Mucosa of stomach (tissue), 1 donor: ENCODE measurements at regions not wholly inside any gene's neighbourhood (a gene's known extent, or its start where the extent isn't known, plus 50 kb on each side); places are given as distances from the start of the nearest gene placed in this dataset.

Experiments
- H3K27me3 ChIP-seq: one replicate; pipeline ENCODE4 v1.7.0; 2013; ENCODE audit warnings: mild to moderate bottlenecking, low read length; ENCODE audit not compliant: control insufficient read depth, insufficient read depth
- H3K36me3 ChIP-seq: one replicate; pipeline ENCODE4 v1.7.0; 2013; ENCODE audit warnings: low read length; ENCODE audit not compliant: control insufficient read depth, insufficient read depth
- H3K4me1 ChIP-seq: one replicate; pipeline ENCODE4 v1.7.0; 2013; ENCODE audit warnings: mild to moderate bottlenecking, low read length; ENCODE audit not compliant: control insufficient read depth, insufficient read depth
- H3K4me3 ChIP-seq: one replicate; pipeline ENCODE4 v1.7.0; 2013; ENCODE audit warnings: low read length
- H3K9ac ChIP-seq: one replicate; pipeline ENCODE4 v1.7.0; 2013; ENCODE audit warnings: mild to moderate bottlenecking, low read length, moderate library complexity
- H3K9me3 ChIP-seq: one replicate; pipeline ENCODE4 v1.7.0; 2013; ENCODE audit warnings: mild to moderate bottlenecking, low read length, moderate library complexity; ENCODE audit not compliant: control insufficient read depth
- donor health status: Pancreatic carcinoma.

DNA sequence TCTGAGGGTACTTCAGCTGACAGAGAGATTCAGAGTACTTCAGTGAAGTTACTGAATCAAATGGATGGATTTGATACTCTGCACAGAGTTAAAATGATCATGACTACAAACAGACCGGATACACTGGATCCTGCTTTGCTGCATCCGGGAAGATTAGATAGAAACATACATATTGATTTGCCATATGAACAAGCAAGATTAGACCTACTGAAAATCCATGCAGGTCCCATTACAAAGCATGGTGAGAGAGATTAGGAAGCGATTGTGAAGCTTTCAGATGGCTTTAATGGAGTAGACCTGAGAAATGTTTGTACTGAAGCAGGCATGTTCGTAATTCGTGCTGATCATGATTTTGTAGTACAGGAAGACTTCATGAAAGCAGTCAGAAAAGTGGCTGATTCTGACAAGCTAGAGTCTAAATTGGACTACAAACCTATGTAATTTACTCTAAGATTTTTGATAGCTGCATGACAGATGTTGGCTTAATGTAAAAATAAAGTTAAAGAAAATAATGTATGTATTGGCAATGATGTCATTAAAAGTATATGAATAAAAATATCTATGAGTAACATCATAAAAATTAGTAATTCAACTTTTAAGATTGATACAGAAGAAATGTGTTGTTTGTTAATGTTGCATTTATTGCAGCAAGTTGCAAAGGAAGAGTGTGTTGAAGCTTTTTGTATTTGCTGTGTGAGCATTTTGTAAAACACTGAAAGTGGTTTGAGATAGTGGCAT, 136.1 kb upstream of the RAP1B start:
- H3K4me3 ChIP-seq, result no peak overlapping the region
- no peaks in the 10 kb centered on the region for H3K9me3 ChIP-seq
- no peak overlapping the region for H3K9ac ChIP-seq
- peaks cover 4% of the 10 kb centered on the region for H3K4me1 ChIP-seq
- no peaks in the 10 kb centered on the region for H3K36me3 ChIP-seq
- no peaks in the 10 kb centered on the region for H3K27me3 ChIP-seq

DNA sequence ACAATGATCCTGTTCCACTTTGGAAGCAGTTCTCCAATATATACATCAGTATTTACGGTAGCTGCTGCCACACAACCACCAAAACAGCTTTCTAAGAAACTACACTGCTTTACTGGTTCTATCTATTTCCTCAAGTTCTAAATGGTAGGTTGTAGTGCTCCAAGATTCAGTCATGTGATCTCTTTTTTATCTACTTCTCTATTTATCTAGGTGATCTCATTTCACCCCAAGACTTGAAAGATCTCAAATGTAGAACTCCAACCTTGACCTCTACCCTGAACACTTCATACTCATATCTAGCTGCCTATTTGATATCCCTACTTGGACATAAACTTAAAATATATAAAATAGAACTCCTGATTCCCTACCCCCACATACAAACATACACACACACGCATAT, 133.9 kb upstream of the RAP1B start:
- Histone ChIP-seq H3K9me3 (no peaks in the 10 kb centered on the region), H3K4me1 (peaks cover 4% of the 10 kb centered on the region), H3K9ac (no peak overlapping the region), H3K4me3 (no peak overlapping the region), H3K27me3 (no peaks in the 10 kb centered on the region), H3K36me3 (no peaks in the 10 kb centered on the region)

DNA sequence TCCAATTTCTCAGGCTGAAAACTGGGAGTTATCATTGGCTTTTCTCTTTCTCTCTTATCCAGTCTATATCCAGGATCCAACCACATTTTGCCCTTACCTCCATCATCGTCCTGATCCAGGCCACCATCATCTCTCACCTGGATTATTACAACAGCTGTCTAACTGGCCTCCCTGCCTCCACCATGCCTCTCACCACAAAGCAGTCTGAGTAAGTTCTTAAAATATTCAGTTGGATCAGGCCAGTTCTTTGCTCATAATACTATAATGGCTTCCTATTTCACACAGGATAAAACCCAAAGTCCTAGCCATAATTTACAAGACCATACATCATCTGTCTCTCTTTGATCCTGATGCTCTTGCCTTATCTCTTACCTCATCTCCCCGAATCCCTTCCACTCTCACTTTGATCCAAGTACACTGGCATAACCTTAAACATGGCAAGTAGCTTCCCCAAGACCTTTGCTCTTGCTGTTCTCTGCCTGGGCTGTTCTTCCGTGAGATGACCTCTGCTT, 133.4 kb upstream of the RAP1B start:
- Histone ChIP-seq H3K9ac (no peak overlapping the region), H3K9me3 (no peaks in the 10 kb centered on the region), H3K4me1 (peaks cover 4% of the 10 kb centered on the region), H3K27me3 (no peaks in the 10 kb centered on the region), H3K4me3 (no peak overlapping the region), H3K36me3 (no peaks in the 10 kb centered on the region)

DNA sequence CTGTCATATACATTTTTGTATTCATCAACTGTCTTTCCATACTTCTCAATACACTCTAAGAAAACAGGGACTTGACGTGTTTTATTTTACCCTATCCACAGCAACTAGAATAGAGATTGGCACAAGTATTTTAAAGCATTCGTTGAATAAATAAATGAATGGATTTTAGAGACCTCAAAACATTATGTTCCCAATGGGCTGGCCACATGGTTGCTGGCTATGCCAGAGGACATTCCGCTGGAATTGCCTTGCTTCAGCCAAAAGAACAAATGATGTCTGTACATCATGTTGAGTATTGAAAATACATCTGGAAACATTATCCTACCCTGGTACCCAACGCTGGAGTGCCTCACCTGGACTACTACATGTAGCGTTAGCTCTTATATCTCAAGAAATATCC, 132.8 kb upstream of the RAP1B start:
- Histone ChIP-seq H3K9me3 (no peaks in the 10 kb centered on the region), H3K36me3 (no peaks in the 10 kb centered on the region), H3K27me3 (no peaks in the 10 kb centered on the region), H3K4me3 (no peak overlapping the region), H3K4me1 (peaks cover 4% of the 10 kb centered on the region), H3K9ac (no peak overlapping the region)

DNA sequence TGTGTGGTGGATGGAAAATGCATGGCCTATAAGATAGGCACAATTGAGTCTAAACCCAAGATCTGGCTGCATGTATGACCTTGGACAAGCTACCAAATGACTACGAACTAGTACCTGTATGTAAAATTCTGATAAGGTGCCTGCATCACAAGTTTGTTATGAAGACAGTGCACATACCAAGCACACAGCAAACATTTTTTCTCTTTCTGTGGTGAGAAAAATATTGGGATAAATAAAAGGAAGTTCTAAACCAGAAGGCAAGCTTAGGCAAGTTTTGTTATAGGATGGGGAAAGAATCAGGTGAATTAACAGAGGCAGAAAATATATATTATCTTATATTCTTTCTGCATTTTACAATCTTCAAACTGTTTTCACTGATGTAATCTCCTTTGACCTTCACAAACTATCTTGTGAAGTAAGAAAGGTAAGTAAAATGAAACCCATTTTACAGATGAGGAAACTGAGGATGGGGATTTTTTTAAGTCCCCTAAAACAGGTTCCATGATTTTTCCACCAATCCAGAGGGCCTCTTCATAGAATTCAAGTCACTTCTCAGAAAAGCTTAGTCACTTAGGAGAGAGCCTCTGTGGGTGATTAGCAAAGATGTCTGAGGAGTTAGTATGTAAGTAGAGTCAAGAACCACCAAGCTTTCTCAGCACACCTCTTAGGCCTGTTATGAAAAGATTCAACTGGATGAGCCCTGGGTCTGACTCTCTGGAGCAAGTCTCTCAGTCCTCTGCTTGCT, 132.0 kb upstream of the RAP1B start:
- Histone ChIP-seq H3K4me1 (peaks cover 4% of the 10 kb centered on the region), H3K4me3 (no peak overlapping the region), H3K9me3 (no peaks in the 10 kb centered on the region), H3K27me3 (no peaks in the 10 kb centered on the region), H3K9ac (no peak overlapping the region), H3K36me3 (no peaks in the 10 kb centered on the region)

DNA sequence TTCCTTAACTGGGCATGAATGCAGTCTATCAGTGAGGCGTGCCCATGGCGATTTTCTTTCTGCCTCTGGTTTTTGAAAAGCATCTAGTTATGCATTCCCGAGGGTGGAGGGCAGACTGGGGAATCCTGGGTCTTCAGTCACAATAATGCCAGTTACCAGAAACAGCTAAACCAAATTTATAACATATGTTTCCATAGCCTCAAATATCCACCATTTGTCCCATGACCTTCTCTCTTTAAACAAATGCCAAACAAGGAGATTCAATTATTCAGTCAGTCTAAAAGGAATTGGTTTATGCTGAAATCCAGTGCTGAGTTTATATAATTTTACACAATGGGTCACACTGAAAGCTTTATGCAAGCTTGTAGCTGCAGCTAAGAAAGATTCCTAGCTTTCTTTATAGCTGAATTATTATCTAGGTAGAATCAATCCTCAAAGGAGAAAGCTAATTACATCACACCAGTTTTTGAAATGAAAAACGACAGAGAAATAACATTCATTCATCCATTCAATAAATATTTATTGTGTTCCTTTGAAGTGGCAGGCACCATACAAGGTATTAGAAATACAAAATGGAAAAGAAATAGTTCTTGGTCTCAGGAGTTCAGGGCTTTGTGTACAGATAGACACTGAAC, 131.3 kb upstream of the RAP1B start:
- Histone ChIP-seq H3K9me3 (no peaks in the 10 kb centered on the region), H3K36me3 (no peaks in the 10 kb centered on the region), H3K4me1 (peaks cover 4% of the 10 kb centered on the region), H3K9ac (no peak overlapping the region), H3K27me3 (no peaks in the 10 kb centered on the region), H3K4me3 (no peak overlapping the region)

DNA sequence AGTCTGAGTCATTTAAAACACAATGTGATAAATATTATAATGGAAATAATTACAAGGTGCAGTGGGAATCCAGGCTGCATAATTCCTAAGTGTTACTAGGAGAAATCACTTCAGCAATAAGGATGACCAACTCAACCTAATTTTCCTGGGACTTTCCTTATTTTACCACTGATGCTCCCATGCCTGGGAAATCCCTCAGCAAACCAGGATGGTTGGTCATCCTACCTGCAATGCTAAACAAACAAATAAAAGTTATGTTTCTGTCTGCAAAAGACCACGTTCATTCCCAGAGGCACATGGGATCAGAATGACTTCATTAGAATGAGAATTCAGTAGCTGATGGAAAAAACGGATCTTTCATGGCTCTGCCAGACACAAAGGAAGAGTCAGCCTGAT, 130.8 kb upstream of the RAP1B start:
- Histone ChIP-seq H3K9me3 (no peaks in the 10 kb centered on the region), H3K36me3 (no peaks in the 10 kb centered on the region), H3K4me3 (no peak overlapping the region), H3K9ac (no peak overlapping the region), H3K4me1 (peaks cover 4% of the 10 kb centered on the region), H3K27me3 (no peaks in the 10 kb centered on the region)

DNA sequence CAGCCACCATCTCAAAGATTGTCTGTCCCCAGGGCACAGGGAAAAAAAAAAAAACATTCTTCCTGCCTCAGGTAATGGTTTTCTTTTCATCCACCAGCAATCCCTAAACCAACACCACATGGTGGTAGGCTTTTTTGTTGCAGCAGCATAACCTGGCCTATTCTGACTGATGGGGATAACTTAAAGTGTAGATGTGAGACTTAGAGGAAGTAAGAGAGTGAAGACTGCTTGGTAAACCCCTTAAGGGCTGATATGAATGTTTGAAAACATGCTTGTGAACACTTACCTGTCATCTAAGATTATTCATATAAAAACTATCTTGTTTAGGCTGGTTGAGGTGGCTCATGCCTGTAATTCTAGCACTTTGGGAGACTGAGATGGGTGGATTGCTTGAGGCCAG, 130.2 kb upstream of the RAP1B start:
- Histone ChIP-seq H3K27me3 (no peaks in the 10 kb centered on the region), H3K9ac (no peak overlapping the region)

DNA sequence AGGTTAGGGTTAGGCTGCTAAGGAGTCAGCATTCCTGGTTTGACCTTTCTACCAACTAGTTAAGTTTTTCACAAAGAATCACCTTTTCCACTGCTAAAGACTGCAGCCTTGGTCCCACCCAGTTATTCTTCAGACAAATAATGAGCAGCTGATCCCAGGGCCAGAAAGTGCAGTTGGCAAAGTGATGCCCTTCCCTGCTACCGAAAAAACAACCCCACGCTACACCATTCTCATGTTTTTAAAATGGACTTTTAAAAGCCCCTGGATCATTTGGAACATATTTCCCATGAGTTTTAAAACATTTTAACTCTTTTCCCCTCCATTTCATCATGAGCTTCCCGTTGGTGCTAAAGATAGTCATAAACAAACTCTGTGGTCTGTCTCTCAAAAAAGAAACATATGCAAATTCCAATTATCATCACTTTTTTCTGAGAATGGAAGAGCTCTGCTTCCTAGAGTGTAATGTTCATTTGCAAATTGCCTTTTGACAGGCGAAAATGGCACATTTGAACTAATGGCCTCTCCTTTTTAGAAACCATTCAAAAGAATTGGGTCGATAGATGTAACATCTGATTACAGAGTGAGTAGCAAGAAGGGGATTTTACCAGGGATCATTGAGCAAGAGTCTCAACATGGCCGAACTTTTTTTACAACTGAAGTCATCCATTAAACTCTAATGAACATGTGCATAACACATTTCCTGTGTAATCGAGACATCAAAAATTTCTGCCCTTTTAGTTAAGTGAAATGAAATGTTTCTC, 129.3 kb upstream of the RAP1B start:
- Histone ChIP-seq H3K4me1 (peaks cover 4% of the 10 kb centered on the region), H3K9me3 (no peaks in the 10 kb centered on the region), H3K27me3 (no peaks in the 10 kb centered on the region), H3K36me3 (no peaks in the 10 kb centered on the region), H3K9ac (no peak overlapping the region), H3K4me3 (no peak overlapping the region)

More for the DNA sequence above, 130.2 kb upstream of the RAP1B start:
- Histone ChIP-seq H3K4me1 (peaks cover 4% of the 10 kb centered on the region), H3K9me3 (no peaks in the 10 kb centered on the region), H3K36me3 (no peaks in the 10 kb centered on the region), H3K4me3 (no peak overlapping the region)

DNA sequence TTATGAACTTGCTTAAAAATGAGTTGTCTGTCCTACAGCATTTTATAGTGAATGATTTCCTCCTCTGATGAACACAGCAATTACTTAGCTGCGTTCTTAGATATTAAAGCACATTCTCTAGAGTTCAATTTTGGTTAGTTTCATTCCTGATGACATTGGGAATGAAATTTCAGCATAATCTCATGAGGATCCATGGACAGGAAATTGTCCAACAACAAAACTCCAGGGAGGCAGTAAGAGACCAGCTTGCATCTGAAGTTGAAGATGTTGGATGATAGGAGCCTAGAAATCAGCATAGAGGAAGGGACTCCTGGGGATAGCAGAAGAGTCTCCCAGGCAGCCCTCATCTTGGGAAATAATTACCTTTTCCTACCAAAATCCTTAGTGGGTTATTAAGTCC, 128.7 kb upstream of the RAP1B start:
- Histone ChIP-seq H3K4me1 (no peaks in the 10 kb centered on the region), H3K4me3 (no peak overlapping the region), H3K36me3 (no peaks in the 10 kb centered on the region), H3K27me3 (no peaks in the 10 kb centered on the region), H3K9me3 (no peaks in the 10 kb centered on the region), H3K9ac (no peak overlapping the region)

DNA sequence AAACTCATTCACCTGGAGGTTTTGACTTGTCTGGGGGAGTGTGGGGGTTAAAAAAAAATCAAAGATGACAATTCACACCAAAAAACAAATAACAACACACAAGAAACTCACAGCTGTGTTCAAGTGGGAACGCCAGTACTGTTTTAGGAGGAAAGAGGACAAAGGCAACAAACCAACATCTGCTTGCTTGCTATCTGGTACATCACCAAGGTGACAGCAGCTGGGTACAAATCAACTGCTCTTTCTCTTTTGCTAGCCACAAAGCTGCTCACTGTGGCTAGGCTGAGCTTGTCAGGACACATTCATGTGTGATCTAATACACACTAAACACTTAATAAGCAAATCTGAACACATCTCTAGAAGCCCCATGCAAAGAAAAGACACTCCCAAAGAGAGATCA, 128.0 kb upstream of the RAP1B start:
- no peaks in the 10 kb centered on the region for H3K9me3 ChIP-seq
- H3K27me3 ChIP-seq, result no peaks in the 10 kb centered on the region
- H3K4me1 ChIP-seq, result no peaks in the 10 kb centered on the region
- H3K36me3 ChIP-seq, result no peaks in the 10 kb centered on the region
- no peak overlapping the region for H3K9ac ChIP-seq
- no peak overlapping the region for H3K4me3 ChIP-seq
